Neural crest cell (in vitro differentiated cells): ENCODE measurements at regions not wholly inside any gene's neighbourhood (a gene's known extent, or its start where the extent isn't known, plus 50 kb on each side); places are given as distances from the start of the nearest gene placed in this dataset.

Experiments
- DNase-seq: peaks from one replicate; pipeline ENCODE4 v3.0.0; 2021; ENCODE audit warnings: low read depth, mixed read lengths, low spot score
- H3K27ac Mint-ChIP-seq: one replicate; pipeline ENCODE4 v1.8.0; 2021; ENCODE audit warnings: mild to moderate bottlenecking, mixed read lengths; ENCODE audit not compliant: unreplicated experiment
- H3K27me3 Mint-ChIP-seq: 2 replicates; pipeline ENCODE4 v1.8.0; 2021; ENCODE audit warnings: low read depth, mild to moderate bottlenecking, mixed read lengths
- H3K36me3 Mint-ChIP-seq: 2 replicates; pipeline ENCODE4 v1.8.0; 2021; ENCODE audit warnings: low read depth, mild to moderate bottlenecking, mixed read lengths
- H3K4me1 Mint-ChIP-seq: 2 replicates; pipeline ENCODE4 v1.8.0; 2021; ENCODE audit warnings: mixed read lengths
- H3K4me3 Mint-ChIP-seq: one replicate; pipeline ENCODE4 v1.8.0; 2021; ENCODE audit warnings: mild to moderate bottlenecking, mixed read lengths
- H3K9me3 Mint-ChIP-seq: 2 replicates; pipeline ENCODE4 v1.8.0; 2021; ENCODE audit warnings: mixed read lengths
- CTCF ChIP-seq: fragments of 200-600 bp; sonication (generic); conservative IDR thresholded peaks from 2 replicates; pipeline ENCODE4 v1.5.0; 2021; ENCODE audit warnings: antibody characterized with exemption, mild to moderate bottlenecking

- Mint-ChIP-seq H3K4me1 (no peaks in the 10 kb centered on the region), H3K36me3 (no peaks in the 10 kb centered on the region), H3K9me3 (no peaks in the 10 kb centered on the region), H3K4me3 (no peak overlapping the region), H3K27me3 (no peaks in the 10 kb centered on the region), H3K27ac (no peak overlapping the region)
- no peak for DNase-seq
- TF ChIP-seq CTCF, result no peak
These were observed 216.9 kb upstream of the CDIN1 start for GRCh38 chr15:36362509-36362915.

- DNase-seq, result no peak
- H3K27me3 Mint-ChIP-seq, result no peaks in the 10 kb centered on the region
- H3K4me3 Mint-ChIP-seq, result no peak overlapping the region
- no peaks in the 10 kb centered on the region for H3K36me3 Mint-ChIP-seq
- H3K9me3 Mint-ChIP-seq, result no peaks in the 10 kb centered on the region
- TF ChIP-seq CTCF, result no peak
- no peaks in the 10 kb centered on the region for H3K4me1 Mint-ChIP-seq
- no peak overlapping the region for H3K27ac Mint-ChIP-seq
These were observed 216.1 kb upstream of the CDIN1 start for GRCh38 chr15:36363335-36363734.

- Mint-ChIP-seq H3K4me1 (no peaks in the 10 kb centered on the region), H3K27ac (no peak overlapping the region), H3K36me3 (no peaks in the 10 kb centered on the region), H3K4me3 (no peak overlapping the region), H3K9me3 (no peaks in the 10 kb centered on the region), H3K27me3 (no peaks in the 10 kb centered on the region)
- DNase-seq, result no peak
- no peak for TF ChIP-seq CTCF
These were observed 215.0 kb upstream of the CDIN1 start for GRCh38 chr15:36364377-36364776.

GRCh38 chr15:36365963-36366362 lies 213.5 kb upstream of the CDIN1 start:
- Mint-ChIP-seq H3K4me3 (no peak overlapping the region), H3K4me1 (peaks cover 4% of the 10 kb centered on the region), H3K27ac (peak overlapping the region; percentile 35), H3K27me3 (no peaks in the 10 kb centered on the region), H3K9me3 (no peaks in the 10 kb centered on the region), H3K36me3 (no peaks in the 10 kb centered on the region)
- no peak for DNase-seq
- TF ChIP-seq CTCF, result no peak

- DNase-seq, result no peak
- Mint-ChIP-seq H3K9me3 (no peaks in the 10 kb centered on the region), H3K4me3 (no peak overlapping the region), H3K36me3 (no peaks in the 10 kb centered on the region), H3K4me1 (peaks cover 4% of the 10 kb centered on the region), H3K27ac (no peak overlapping the region), H3K27me3 (no peaks in the 10 kb centered on the region)
- no peak for TF ChIP-seq CTCF
These were observed 209.2 kb upstream of the CDIN1 start for GRCh38 chr15:36370051-36370730.

- Mint-ChIP-seq H3K36me3 (no peaks in the 10 kb centered on the region), H3K27me3 (no peaks in the 10 kb centered on the region), H3K27ac (no peak overlapping the region), H3K4me1 (peaks cover 4% of the 10 kb centered on the region), H3K4me3 (no peak overlapping the region), H3K9me3 (no peaks in the 10 kb centered on the region)
- no peak for TF ChIP-seq CTCF
- no peak for DNase-seq
These were observed 208.7 kb upstream of the CDIN1 start for GRCh38 chr15:36370731-36371112.
